CD8-positive, alpha-beta memory T cell (primary cell): ENCODE measurements at regions not wholly inside any gene's neighbourhood (a gene's known extent, or its start where the extent isn't known, plus 50 kb on each side); places are given as distances from the start of the nearest gene placed in this dataset.

ENCODE experiments used
- CTCF ChIA-PET: fragments of 350-600 bp; sonication (Branson Sonifier 250); formaldehyde crosslinking; loops from one replicate; lab custom pipeline; 2021; ENCODE audit warnings: antibody characterized with exemption; lab: Charles Lee
- POLR2A ChIA-PET: fragments of 350-600 bp; sonication (Branson Sonifier 250); formaldehyde crosslinking; loops from one replicate; lab custom pipeline; 2021; ENCODE audit warnings: antibody characterized with exemption; lab: Charles Lee
- DNase-seq, 5 donors: peaks; one replicate each; pipeline versions ENCODE4 v3.0.0 to v3.0.0-alpha.2; 2020 to 2022; ENCODE audit warnings: mixed read lengths in 1 of 5
- H3K27ac ChIP-seq: one replicate; pipeline ENCODE4 v1.7.0; 2013; ENCODE audit warnings: low read depth, mild to moderate bottlenecking, low read length, moderate library complexity
- H3K27me3 ChIP-seq: 2 replicates; pipeline ENCODE4 v1.7.0; 2013; ENCODE audit warnings: low read length, mild to moderate bottlenecking; ENCODE audit not compliant: insufficient read depth, poor library complexity, severe bottlenecking
- H3K36me3 ChIP-seq: 2 replicates; pipeline ENCODE4 v1.7.0; 2013; ENCODE audit warnings: mild to moderate bottlenecking, low read length, moderate library complexity; ENCODE audit not compliant: insufficient read depth
- H3K4me1 ChIP-seq: 2 replicates; pipeline ENCODE4 v1.7.0; 2013; ENCODE audit warnings: mild to moderate bottlenecking, low read length, moderate library complexity; ENCODE audit not compliant: insufficient read depth
- H3K4me3 ChIP-seq: 2 replicates; pipeline ENCODE4 v1.7.0; 2013; ENCODE audit warnings: mild to moderate bottlenecking, low read length
- H3K9me3 ChIP-seq: 2 replicates; pipeline ENCODE4 v1.7.0; 2013; ENCODE audit warnings: mild to moderate bottlenecking, low read length
- H3K27ac Mint-ChIP-seq, 8 donors: one replicate each; pipeline ENCODE4 v1.8.0; 2020 to 2021; ENCODE audit warnings: mixed read lengths in 8 of 8, mild to moderate bottlenecking in 6 of 8, inconsistent platforms in 3 of 8, moderate library complexity in 3 of 8
- H3K27me3 Mint-ChIP-seq, 2 donors: one replicate each; pipeline ENCODE4 v1.8.0; 2020 to 2021; ENCODE audit warnings: mixed read lengths in 2 of 2, mild to moderate bottlenecking in 1 of 2, moderate library complexity in 1 of 2
- H3K36me3 Mint-ChIP-seq, 3 donors: one replicate each; pipeline ENCODE4 v1.8.0; 2020 to 2021; ENCODE audit warnings: mixed read lengths in 3 of 3, inconsistent platforms in 1 of 3, mild to moderate bottlenecking in 1 of 3
- H3K4me1 Mint-ChIP-seq, 3 donors: one replicate each; pipeline ENCODE4 v1.8.0; 2020 to 2021; ENCODE audit warnings: mixed read lengths in 3 of 3, inconsistent platforms in 1 of 3, mild to moderate bottlenecking in 1 of 3
- H3K4me3 Mint-ChIP-seq, 7 donors: one replicate each; pipeline ENCODE4 v1.8.0; 2020 to 2021; ENCODE audit warnings: mixed read lengths in 7 of 7, mild to moderate bottlenecking in 6 of 7, moderate library complexity in 4 of 7, inconsistent platforms in 2 of 7
- H3K9me3 Mint-ChIP-seq, 5 donors: one replicate each; pipeline ENCODE4 v1.8.0; 2020 to 2022; ENCODE audit warnings: mixed read lengths in 5 of 5, mild to moderate bottlenecking in 3 of 5, moderate library complexity in 2 of 5, inconsistent platforms in 1 of 5

DNA sequence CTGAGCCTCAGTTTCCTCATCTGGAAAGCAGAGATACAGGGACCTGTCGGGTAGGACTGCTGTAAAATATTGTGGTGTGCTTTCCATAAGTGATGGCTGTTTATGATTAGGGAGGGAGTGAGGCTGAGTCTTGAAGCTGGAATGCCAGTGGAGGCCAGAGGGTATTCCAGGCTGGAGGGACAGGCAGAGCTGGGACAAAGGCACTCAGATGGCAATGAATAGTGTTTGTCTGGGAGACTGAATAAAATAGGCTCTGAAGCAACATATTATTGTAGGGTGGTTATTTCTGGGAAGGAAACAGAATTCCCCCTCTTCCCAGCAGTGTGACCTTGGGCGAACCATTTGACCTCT, 120.7 kb downstream of the INHBB start:
- no peak overlapping the region for H3K4me3 Mint-ChIP-seq
- CTCF ChIA-PET: no interaction called here
- peaks cover 3 to 10% of the 10 kb centered on the region in 2 donors for H3K27me3 Mint-ChIP-seq
- no peaks in the 10 kb centered on the region for H3K4me1 Mint-ChIP-seq
- H3K27me3 ChIP-seq: no peaks in the 10 kb centered on the region
- H3K9me3 Mint-ChIP-seq: no peaks in the 10 kb centered on the region
- H3K36me3 Mint-ChIP-seq: no peaks in the 10 kb centered on the region
- H3K9me3 ChIP-seq: no peaks in the 10 kb centered on the region
- no peaks in the 10 kb centered on the region for H3K4me1 ChIP-seq
- no peak overlapping the region for H3K4me3 ChIP-seq
- POLR2A ChIA-PET: no interaction called here
- DNase-seq: peak in 1 of 5 donors; percentile 3
- no peaks in the 10 kb centered on the region for H3K36me3 ChIP-seq
- H3K27ac ChIP-seq: no peak overlapping the region
- H3K27ac Mint-ChIP-seq: no peak overlapping the region

DNA sequence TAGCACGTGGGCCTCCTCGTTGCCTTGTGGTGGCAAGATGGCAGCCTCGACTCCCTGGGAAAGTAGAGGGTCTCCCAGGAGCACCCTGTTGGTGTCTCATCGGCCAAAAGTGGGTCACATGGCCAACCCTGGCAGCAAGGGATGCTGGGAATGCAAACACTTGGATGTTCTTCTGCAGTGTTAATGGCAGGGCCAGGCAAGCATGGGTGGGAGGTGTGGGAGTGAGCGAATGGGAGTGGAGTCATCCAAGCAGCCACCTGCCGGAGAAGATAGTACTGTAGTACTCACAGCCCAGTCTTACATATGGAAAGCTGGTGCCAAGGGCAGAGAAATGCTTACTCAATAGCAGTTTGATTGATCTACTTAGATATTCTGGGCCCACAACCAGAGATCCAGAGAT, 122.2 kb downstream of the INHBB start:
- CTCF ChIA-PET: no interaction called here
- H3K27me3 Mint-ChIP-seq: peaks cover 6 to 10% of the 10 kb centered on the region in 2 donors
- H3K36me3 Mint-ChIP-seq: no peaks in the 10 kb centered on the region
- Histone ChIP-seq H3K27ac (no peak overlapping the region), H3K4me1 (no peaks in the 10 kb centered on the region), H3K27me3 (no peaks in the 10 kb centered on the region), H3K36me3 (no peaks in the 10 kb centered on the region), H3K4me3 (no peak overlapping the region), H3K9me3 (no peaks in the 10 kb centered on the region)
- no peak overlapping the region for H3K4me3 Mint-ChIP-seq
- no peaks in the 10 kb centered on the region for H3K4me1 Mint-ChIP-seq
- H3K27ac Mint-ChIP-seq: no peak overlapping the region
- POLR2A ChIA-PET: no interaction called here
- H3K9me3 Mint-ChIP-seq: peaks cover 0 to 2% (median 0%) of the 10 kb centered on the region in 5 donors
- DNase-seq: peak in 1 of 5 donors; percentile 7

DNA sequence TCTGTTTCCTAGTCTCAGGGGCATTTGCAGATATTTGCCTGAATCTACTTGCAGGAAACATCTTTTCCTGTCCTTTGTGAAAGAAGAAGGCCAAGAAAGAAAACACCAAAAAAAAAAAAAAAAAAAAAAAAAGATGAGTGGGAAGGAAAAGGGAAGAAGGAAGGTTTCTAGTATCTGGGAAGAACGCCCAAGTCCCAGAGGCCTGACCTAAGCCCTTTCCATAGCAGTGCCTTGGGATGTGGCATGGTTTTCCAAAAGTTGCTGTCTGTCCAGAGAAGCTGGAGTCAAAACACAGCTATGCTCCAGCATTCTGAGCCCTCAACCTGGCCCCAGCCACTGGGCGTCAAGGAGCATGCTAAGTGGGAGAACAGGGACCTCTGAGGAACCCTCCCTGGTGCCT, 123.5 kb downstream of the INHBB start:
- Histone ChIP-seq H3K9me3 (no peaks in the 10 kb centered on the region), H3K27me3 (no peaks in the 10 kb centered on the region), H3K27ac (no peak overlapping the region), H3K36me3 (no peaks in the 10 kb centered on the region), H3K4me3 (no peak overlapping the region), H3K4me1 (no peaks in the 10 kb centered on the region)
- peak in 1 of 5 donors; percentile 8 for DNase-seq
- no peaks in the 10 kb centered on the region for H3K36me3 Mint-ChIP-seq
- H3K4me3 Mint-ChIP-seq: no peak overlapping the region
- CTCF ChIA-PET: no interaction called here
- POLR2A ChIA-PET: no interaction called here
- H3K4me1 Mint-ChIP-seq: no peaks in the 10 kb centered on the region
- peaks cover 0 to 2% (median 0%) of the 10 kb centered on the region in 5 donors for H3K9me3 Mint-ChIP-seq
- peaks cover 6 to 10% of the 10 kb centered on the region in 2 donors for H3K27me3 Mint-ChIP-seq
- H3K27ac Mint-ChIP-seq: no peak overlapping the region

DNA sequence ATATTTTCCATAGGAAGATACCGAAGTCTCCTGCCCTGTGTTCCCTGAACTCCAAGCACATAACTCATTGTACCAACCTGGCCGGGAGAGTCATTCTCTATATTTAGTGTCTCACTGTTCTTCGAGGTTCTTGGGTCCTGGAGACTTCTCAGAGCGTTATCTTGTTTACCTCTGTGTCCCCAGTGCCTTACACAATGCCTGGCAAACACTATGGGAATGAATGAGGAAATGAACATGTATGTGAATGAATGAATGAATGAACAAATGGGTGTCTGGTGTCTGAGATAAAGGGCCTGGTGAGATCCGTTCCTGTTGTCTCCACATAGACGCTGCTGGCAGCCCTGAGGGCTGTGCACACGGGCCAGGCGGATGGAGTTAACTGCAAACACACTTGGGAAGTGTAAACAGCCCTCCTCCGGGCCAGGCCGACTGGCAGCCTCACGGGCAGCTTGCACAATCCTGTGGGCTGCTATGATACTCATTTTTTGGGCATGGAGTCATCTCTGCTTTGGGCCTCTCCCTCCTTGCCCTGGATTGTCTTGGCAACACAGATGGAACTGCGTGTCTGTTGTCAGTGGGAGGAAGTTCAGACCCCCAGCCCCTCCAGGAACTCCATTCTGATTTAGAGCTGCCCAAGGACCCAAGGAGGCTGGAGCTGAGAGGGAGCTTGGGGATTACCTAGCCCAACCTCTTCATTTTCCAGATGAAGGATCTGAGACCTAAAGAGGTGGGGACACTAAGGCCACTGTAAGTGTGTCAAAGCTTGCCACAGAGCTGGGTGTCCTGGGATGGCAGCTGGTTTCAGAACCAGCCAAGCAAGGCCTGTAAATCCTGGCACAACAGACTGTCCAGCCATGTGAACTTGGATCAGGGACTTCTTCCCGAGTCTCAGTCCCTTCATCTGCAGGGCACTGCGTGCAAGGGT, 124.4 kb downstream of the INHBB start:
- Histone ChIP-seq H3K4me3 (no peak overlapping the region), H3K27me3 (no peaks in the 10 kb centered on the region), H3K27ac (no peak overlapping the region), H3K9me3 (no peaks in the 10 kb centered on the region), H3K4me1 (no peaks in the 10 kb centered on the region), H3K36me3 (no peaks in the 10 kb centered on the region)
- DNase-seq: peak in 1 of 5 donors; percentile 2
- peaks cover 8 to 10% of the 10 kb centered on the region in 2 donors for H3K27me3 Mint-ChIP-seq
- no peaks in the 10 kb centered on the region for H3K36me3 Mint-ChIP-seq
- H3K4me1 Mint-ChIP-seq: no peaks in the 10 kb centered on the region
- ChIA-PET CTCF (no interaction called here), POLR2A (no interaction called here)
- peaks cover 0 to 2% (median 0%) of the 10 kb centered on the region in 5 donors for H3K9me3 Mint-ChIP-seq
- no peak overlapping the region for H3K4me3 Mint-ChIP-seq
- H3K27ac Mint-ChIP-seq: no peak overlapping the region

DNA sequence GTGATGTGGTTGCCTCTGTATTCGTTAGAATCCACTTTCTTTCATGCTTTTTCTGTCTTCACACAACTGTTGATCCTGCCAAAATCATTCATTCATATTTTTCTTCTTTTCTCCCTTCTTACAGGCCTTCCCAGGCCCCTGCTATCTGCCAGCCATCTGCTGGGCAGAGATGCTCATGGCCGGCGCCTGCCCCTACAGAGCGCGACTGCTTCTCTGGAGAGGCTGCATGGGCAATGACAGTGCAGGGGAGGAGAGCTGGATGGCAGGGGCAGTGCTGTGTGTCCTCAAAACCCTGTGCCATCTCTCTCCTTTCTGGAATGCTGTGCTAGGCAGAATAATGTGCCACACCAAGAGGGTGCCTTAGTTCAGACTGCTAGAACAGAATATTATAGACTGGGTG, 125.2 kb downstream of the INHBB start:
- Mint-ChIP-seq H3K36me3 (no peaks in the 10 kb centered on the region), H3K27ac (no peak overlapping the region), H3K9me3 (peaks cover 0 to 2% (median 0%) of the 10 kb centered on the region in 5 donors), H3K4me3 (no peak overlapping the region), H3K4me1 (no peaks in the 10 kb centered on the region), H3K27me3 (peaks cover 8 to 10% of the 10 kb centered on the region in 2 donors)
- Histone ChIP-seq H3K9me3 (no peaks in the 10 kb centered on the region), H3K27me3 (no peaks in the 10 kb centered on the region), H3K4me1 (no peaks in the 10 kb centered on the region), H3K36me3 (no peaks in the 10 kb centered on the region), H3K27ac (no peak overlapping the region), H3K4me3 (no peak overlapping the region)
- CTCF ChIA-PET: no interaction called here
- POLR2A ChIA-PET: no interaction called here
- no peak for DNase-seq

DNA sequence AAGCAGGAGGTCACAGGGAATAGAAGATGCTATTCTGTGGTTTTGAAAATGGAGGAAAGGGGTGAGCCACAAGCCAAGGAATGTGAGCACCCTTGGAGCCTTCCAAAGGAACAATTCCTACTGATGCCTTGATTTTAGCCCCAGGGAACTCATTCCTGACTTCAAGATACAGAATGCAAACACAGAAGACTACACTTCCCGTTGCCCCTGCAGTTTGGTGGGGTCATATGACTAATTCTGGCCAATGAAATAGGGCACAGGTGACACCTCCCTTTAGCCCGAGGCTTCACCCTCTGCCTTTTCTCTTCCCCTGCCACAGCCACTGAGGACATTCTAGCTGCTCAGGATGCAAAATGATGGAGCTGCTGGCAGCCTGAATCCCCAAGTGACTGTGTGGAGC, 126.1 kb downstream of the INHBB start:
- DNase-seq: no peak
- Mint-ChIP-seq H3K9me3 (peaks cover 0 to 2% (median 0%) of the 10 kb centered on the region in 5 donors), H3K27me3 (peaks cover 6 to 8% of the 10 kb centered on the region in 2 donors), H3K27ac (no peak overlapping the region), H3K36me3 (no peaks in the 10 kb centered on the region), H3K4me1 (no peaks in the 10 kb centered on the region), H3K4me3 (no peak overlapping the region)
- ChIA-PET CTCF (no interaction called here), POLR2A (no interaction called here)
- Histone ChIP-seq H3K4me1 (no peaks in the 10 kb centered on the region), H3K27me3 (no peaks in the 10 kb centered on the region), H3K36me3 (no peaks in the 10 kb centered on the region), H3K4me3 (no peak overlapping the region), H3K9me3 (no peaks in the 10 kb centered on the region), H3K27ac (no peak overlapping the region)

DNA sequence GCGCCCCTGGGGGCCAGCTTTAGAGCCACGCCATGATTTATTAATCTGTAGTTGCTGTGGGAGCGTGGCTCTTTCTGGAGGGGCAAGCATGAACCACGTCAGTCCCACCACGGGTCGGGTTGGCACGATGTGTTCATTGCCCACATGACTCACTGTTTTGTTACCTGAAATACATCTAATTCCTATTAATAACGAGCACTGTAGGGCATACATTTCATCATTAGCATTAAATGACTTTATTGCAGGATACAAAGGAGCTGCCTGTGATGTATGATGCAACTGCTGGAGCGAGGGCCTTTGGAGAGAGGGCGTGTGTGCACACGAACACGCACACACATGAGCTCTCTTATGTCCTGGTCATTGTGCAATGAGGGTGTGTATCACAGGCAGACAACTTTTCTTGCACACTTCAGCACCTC, 127.0 kb downstream of the INHBB start:
- H3K36me3 Mint-ChIP-seq: no peaks in the 10 kb centered on the region
- Histone ChIP-seq H3K27me3 (no peaks in the 10 kb centered on the region), H3K36me3 (no peaks in the 10 kb centered on the region), H3K27ac (no peak overlapping the region), H3K4me1 (no peaks in the 10 kb centered on the region), H3K4me3 (no peak overlapping the region), H3K9me3 (no peaks in the 10 kb centered on the region)
- no peak for DNase-seq
- no peak overlapping the region for H3K27ac Mint-ChIP-seq
- ChIA-PET CTCF (no interaction called here), POLR2A (no interaction called here)
- no peaks in the 10 kb centered on the region for H3K4me1 Mint-ChIP-seq
- peaks cover 5 to 10% of the 10 kb centered on the region in 2 donors for H3K27me3 Mint-ChIP-seq
- peaks cover 0 to 2% (median 0%) of the 10 kb centered on the region in 5 donors for H3K9me3 Mint-ChIP-seq
- H3K4me3 Mint-ChIP-seq: no peak overlapping the region

DNA sequence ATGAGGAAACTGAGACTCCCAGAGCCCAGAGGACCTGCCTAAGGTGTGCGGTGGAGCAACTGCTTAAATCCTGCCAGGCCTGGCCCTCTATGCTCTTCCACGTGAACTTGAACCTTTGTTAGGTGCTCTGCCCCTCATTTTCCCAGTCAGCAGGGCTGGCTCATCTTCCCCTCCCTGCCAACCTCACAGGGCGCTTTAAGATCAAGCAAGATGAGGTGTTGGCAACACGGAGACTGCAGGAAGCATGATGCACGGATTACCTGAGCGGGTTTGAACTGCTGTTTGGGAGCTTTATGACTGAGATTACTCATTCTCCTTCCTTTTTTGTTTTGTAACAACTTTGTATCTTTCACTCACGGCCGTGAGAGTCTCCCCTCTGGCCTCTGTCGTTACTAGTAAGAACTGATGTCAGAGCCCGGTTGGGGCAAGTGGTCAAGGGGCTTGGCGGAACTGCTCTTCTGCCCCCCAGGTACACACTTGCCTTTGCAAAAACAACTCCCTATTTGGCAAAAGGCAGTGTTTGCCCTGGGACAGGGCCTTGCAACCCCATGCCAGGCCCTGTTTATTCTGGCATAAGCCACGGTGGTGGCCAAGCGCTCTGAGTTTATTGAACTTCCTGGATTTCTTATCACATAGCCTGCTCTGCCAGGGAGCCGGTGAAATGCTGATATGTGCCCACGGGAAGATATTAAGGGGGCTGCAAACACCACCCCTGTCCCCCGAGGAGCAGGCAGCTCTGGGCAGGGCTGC, 127.8 kb downstream of the INHBB start:
- ChIA-PET POLR2A (no interaction called here), CTCF (no interaction called here)
- H3K4me1 Mint-ChIP-seq: no peaks in the 10 kb centered on the region
- H3K27me3 Mint-ChIP-seq: peaks cover 5 to 10% of the 10 kb centered on the region in 2 donors
- no peak overlapping the region for H3K27ac Mint-ChIP-seq
- H3K27ac ChIP-seq: no peak overlapping the region
- no peaks in the 10 kb centered on the region for H3K9me3 ChIP-seq
- H3K4me3 ChIP-seq: no peak overlapping the region
- H3K9me3 Mint-ChIP-seq: peaks cover 0 to 2% (median 0%) of the 10 kb centered on the region in 5 donors
- H3K36me3 ChIP-seq: no peaks in the 10 kb centered on the region
- H3K4me1 ChIP-seq: no peaks in the 10 kb centered on the region
- DNase-seq: no peak
- no peaks in the 10 kb centered on the region for H3K36me3 Mint-ChIP-seq
- H3K4me3 Mint-ChIP-seq: no peak overlapping the region
- H3K27me3 ChIP-seq: no peaks in the 10 kb centered on the region
